ENCODE measurements at regions not wholly inside any gene's neighbourhood (a gene's known extent, or its start where the extent isn't known, plus 50 kb on each side); places are given as distances from the start of the nearest gene placed in this dataset.

DNA sequence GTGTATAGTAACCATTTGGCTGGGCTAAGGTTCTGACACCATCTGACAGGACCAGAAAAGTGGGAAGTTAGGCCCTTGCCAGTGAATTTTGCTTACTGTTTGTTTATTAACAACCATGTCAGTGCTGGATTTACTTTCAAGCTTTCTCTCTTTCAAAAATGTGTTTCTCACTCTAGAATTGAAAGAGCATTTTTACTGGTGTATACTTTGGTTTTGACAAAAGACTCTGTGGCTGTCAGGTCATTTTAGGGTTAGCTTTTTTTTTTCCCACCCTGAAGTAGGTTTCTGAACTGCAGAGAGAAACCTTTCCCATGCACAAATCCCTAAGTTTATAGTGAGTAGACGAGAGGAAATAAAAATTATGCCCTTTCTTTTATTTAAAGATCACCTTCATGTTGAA lies 230.0 kb upstream of the TBC1D5 start:
- Histone ChIP-seq H3K27ac (ENCODE audit: low read depth, low read length) (no peak overlapping the region), H3K9me2 (replicated peaks; ENCODE audit: insufficient read depth, low read length) (no peaks in the 10 kb centered on the region), H4K20me1 (ENCODE audit: low read depth, low read length) (no peaks in the 10 kb centered on the region), H3K79me2 (ENCODE audit: insufficient read depth, low read length) (no peaks in the 10 kb centered on the region), H3K9ac (ENCODE audit: low read length) (no peak overlapping the region), H3K4me3 (ENCODE audit: insufficient read depth, low read length, poor library complexity, severe bottlenecking) (no peak overlapping the region), H2AFZ (ENCODE audit: low read depth, low read length, severe bottlenecking) (no peak overlapping the region), H3K4me2 (ENCODE audit: low read depth, low read length, poor library complexity, severe bottlenecking) (no peak overlapping the region), H3F3A (ENCODE audit: insufficient read depth) (no peaks in the 10 kb centered on the region), H3K36me3 (ENCODE audit: low read length) (no peaks in the 10 kb centered on the region), H3K9me3 (ENCODE audit: insufficient read depth, low read length) (no peaks in the 10 kb centered on the region), H3K27me3 (ENCODE audit: low read length) (no peaks in the 10 kb centered on the region)
- no peak for TF ChIP-seq EZH2phosphoT487 (conservative IDR thresholded peaks at IDR 0.05; ENCODE audit: low read length)
- TF ChIP-seq, protein P1, sequence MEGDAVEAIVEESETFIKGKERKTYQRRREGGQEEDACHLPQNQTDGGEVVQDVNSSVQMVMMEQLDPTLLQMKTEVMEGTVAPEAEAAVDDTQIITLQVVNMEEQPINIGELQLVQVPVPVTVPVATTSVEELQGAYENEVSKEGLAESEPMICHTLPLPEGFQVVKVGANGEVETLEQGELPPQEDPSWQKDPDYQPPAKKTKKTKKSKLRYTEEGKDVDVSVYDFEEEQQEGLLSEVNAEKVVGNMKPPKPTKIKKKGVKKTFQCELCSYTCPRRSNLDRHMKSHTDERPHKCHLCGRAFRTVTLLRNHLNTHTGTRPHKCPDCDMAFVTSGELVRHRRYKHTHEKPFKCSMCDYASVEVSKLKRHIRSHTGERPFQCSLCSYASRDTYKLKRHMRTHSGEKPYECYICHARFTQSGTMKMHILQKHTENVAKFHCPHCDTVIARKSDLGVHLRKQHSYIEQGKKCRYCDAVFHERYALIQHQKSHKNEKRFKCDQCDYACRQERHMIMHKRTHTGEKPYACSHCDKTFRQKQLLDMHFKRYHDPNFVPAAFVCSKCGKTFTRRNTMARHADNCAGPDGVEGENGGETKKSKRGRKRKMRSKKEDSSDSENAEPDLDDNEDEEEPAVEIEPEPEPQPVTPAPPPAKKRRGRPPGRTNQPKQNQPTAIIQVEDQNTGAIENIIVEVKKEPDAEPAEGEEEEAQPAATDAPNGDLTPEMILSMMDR (IDR thresholded peaks at IDR 0.05; ENCODE audit: insufficient read depth, low read length, poor library complexity, severe bottlenecking) = no peak

DNA sequence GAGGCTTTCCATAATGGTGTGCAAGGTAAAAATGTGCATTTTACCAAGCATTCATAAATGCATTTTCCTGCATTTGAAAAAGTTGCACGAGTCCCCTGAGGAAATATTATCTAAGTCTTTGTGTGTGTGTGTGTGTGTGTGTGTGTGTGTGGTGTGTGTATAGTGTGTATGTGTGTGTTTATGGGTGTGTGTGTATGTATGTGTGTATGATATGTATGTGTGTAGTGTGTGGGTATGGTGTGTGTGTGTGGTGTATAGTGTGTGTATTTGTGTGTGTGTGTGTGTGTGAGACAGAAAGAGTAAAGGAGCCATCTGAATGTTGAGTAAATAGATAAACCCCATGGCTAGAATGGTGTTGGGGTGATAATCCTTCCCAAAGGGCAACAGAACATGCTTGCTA lies 229.6 kb upstream of the TBC1D5 start:
- no peak overlapping the region for H3K9ac ChIP-seq (ENCODE audit: low read length)
- no peaks in the 10 kb centered on the region for H3K36me3 ChIP-seq (ENCODE audit: low read length)
- no peaks in the 10 kb centered on the region for H3K79me2 ChIP-seq (ENCODE audit: insufficient read depth, low read length)
- H2AFZ ChIP-seq (ENCODE audit: low read depth, low read length, severe bottlenecking) = no peak overlapping the region
- H3K4me2 ChIP-seq (ENCODE audit: low read depth, low read length, poor library complexity, severe bottlenecking) = no peak overlapping the region
- no peaks in the 10 kb centered on the region for H3K27me3 ChIP-seq (ENCODE audit: low read length)
- no peaks in the 10 kb centered on the region for H3K9me3 ChIP-seq (ENCODE audit: insufficient read depth, low read length)
- no peaks in the 10 kb centered on the region for H3K9me2 ChIP-seq (replicated peaks; ENCODE audit: insufficient read depth, low read length)
- H3K4me3 ChIP-seq (ENCODE audit: insufficient read depth, low read length, poor library complexity, severe bottlenecking) = no peak overlapping the region
- no peaks in the 10 kb centered on the region for H4K20me1 ChIP-seq (ENCODE audit: low read depth, low read length)
- no peak overlapping the region for H3K27ac ChIP-seq (ENCODE audit: low read depth, low read length)
- no peaks in the 10 kb centered on the region for H3F3A ChIP-seq (ENCODE audit: insufficient read depth)
- no peak for TF ChIP-seq EZH2phosphoT487 (conservative IDR thresholded peaks at IDR 0.05; ENCODE audit: low read length)
- TF ChIP-seq, protein P1 (IDR thresholded peaks at IDR 0.05; ENCODE audit: insufficient read depth, low read length, poor library complexity, severe bottlenecking) = no peak

DNA sequence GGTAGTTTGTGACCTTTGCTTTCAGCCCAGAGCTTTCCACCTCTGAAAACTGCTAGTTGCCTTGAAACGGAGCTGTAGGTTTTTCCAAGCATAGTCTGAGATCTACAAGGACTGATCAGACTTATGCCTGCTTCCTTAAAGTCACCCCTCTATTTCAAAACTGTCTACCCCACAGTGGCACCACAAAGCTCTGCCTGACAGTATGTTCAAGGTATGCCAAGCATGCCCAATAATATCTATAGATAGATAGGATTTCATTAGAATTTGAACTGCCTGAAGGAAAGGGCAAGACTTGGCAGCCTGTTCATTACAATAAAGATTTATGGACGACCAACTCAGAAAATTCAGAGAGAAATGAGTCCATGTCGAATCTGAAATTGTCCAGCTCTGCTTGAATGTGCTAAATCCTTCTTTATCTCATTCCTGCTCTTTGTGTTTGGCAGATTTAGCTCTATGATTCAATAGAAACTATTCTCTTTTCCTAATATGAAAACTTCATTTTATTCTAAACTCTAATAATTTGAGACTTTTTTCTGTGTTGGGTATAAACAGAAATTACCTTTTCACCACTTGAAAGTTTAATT lies 227.6 kb upstream of the TBC1D5 start:
- Histone ChIP-seq H3K9ac (ENCODE audit: low read length) (no peak overlapping the region), H3K79me2 (ENCODE audit: insufficient read depth, low read length) (no peaks in the 10 kb centered on the region), H3K27ac (ENCODE audit: low read depth, low read length) (no peak overlapping the region), H3K9me2 (replicated peaks; ENCODE audit: insufficient read depth, low read length) (no peaks in the 10 kb centered on the region), H3K9me3 (ENCODE audit: insufficient read depth, low read length) (no peaks in the 10 kb centered on the region), H3K4me2 (ENCODE audit: low read depth, low read length, poor library complexity, severe bottlenecking) (no peak overlapping the region), H3K36me3 (ENCODE audit: low read length) (no peaks in the 10 kb centered on the region), H4K20me1 (ENCODE audit: low read depth, low read length) (no peaks in the 10 kb centered on the region), H3K27me3 (ENCODE audit: low read length) (no peaks in the 10 kb centered on the region), H3K4me3 (ENCODE audit: insufficient read depth, low read length, poor library complexity, severe bottlenecking) (no peak overlapping the region), H2AFZ (ENCODE audit: low read depth, low read length, severe bottlenecking) (no peak overlapping the region), H3F3A (ENCODE audit: insufficient read depth) (no peaks in the 10 kb centered on the region)
- TF ChIP-seq, protein P1 (IDR thresholded peaks at IDR 0.05; ENCODE audit: insufficient read depth, low read length, poor library complexity, severe bottlenecking) = no peak
- no peak for TF ChIP-seq EZH2phosphoT487 (conservative IDR thresholded peaks at IDR 0.05; ENCODE audit: low read length)

Data from SU-DHL-6 (cell line).